HG02623 (cell line): ENCODE measurements at regions not wholly inside any gene's neighbourhood (a gene's known extent, or its start where the extent isn't known, plus 50 kb on each side); places are given as distances from the start of the nearest gene placed in this dataset.
A peak's percentile ranks its signal among the peaks of the same experiment; 100 is the strongest.

ENCODE experiments used
- ATAC-seq: cut with Tn5 transposase; IDR thresholded peaks from one replicate; pipeline ENCODE4 v1.9.1; 2021; ENCODE audit warnings: moderate library complexity; ENCODE audit not compliant: unreplicated experiment

DNA sequence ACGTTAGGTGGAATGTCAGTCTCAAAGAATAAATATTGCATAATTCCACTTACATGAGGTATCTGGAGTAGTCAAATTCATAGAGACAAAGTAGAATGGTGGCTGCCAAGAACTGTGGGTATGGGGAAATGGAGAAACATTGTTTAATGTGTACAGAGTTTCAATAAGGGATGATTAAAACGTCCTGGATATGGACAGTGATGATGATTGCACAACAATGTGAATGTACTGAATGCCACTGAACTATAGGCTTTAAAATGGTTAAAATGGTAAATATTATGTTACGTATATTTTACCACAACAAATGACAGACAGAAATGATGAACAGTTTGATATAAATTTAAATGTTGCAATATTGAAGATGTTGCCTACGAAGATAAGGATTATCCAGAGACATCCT, 602.0 kb upstream of the PKDCC start:
- ATAC-seq: no peak

DNA sequence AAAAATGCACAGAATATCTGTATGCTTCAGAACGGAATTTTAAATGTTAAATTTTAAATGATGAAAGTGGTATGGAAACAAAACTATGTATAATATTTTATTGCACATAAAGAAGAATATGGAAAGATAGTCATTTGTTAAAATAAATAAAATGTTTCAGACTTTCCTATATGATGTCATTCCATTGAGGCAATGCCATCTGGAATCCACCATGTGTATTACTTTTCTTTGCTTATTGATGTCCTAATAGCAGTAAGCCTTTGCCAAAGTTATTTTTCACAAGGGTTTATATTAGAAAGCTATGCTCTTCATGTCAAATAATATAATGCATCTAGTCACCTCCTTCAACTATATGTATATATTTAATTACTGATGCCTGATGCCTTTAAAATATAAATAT, 601.6 kb upstream of the PKDCC start:
- ATAC-seq: no peak

DNA sequence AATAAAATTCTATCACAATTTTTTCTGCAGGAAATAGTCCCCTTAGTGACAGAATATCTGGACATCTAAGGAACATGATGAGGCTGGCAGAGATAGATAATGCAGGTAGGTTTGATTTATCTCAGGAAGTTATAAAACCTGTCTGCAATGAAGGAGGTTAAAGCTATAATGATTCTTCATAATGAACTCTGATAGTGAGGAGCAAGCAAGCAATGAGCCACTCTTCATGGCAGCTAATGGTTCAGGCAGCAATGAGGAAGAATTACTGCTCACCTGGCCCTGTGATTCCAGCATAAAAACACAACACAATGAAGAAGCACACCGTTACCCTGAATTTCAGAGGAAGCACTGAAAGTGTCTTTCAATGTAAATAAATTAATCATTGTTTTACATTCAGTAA, 599.6 kb upstream of the PKDCC start:
- no peak for ATAC-seq

DNA sequence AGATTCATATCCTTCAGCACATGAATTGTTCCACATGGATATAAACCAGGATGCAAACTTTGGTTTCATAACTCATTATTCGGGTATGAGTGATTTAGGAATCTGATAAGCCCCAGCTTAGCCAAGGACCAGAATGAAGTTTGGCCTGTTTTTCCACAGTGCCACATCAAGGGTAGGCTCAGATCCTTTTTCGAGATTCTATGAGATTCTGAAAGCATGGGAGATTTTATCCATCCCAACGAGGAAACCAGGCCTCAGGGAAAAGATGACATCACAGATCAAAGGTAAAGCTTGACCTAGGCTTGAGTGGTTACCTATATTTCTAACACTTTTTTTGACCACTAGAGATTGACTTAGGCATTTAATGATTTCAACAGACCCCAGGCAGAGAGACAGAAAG, 590.8 kb upstream of the PKDCC start:
- ATAC-seq: no peak

DNA sequence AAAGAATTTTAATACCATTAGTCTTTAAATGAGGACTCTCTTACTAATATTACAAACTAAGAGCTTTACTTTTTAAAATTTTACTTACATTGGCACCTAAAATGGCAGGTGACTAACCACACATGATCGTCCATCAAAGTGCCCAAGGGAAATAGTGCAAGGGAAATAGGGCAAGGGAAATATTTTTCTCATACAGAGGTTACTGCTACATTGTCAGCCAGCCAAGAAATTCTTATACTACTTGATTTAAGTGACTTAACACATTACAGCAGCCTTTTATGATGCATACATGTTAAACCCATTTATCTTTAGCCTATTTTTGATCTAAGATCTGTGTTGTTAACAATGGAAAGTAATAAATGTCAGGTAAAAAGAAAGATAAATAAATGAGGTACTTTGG, 587.2 kb upstream of the PKDCC start:
- ATAC-seq: no peak

- ATAC-seq: no peak
Measured at GRCh38 chr2:41464395-41464794, 583.4 kb upstream of the PKDCC start.

GRCh38 chr2:41475959-41476358, 571.9 kb upstream of the PKDCC start:
- ATAC-seq: peak; percentile 61

DNA sequence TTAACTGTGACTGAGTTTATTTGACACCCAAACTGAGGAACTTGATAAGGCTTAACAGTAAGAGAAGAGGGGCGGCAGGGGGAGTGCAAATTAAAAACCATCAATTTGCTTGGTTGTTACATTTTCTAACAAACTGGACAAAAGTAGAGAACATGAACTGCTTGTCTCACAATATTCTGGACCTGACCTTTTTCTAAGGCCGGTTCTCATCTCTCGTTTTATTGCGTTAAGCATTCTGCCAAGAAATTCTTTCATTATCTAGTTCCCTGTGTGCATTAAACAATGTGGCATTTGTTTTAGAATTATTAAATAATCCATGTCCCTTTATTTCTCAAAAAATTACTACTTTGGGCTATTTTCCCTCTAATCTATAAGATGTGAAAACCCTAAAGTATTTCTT, 565.2 kb upstream of the PKDCC start:
- no peak for ATAC-seq

DNA sequence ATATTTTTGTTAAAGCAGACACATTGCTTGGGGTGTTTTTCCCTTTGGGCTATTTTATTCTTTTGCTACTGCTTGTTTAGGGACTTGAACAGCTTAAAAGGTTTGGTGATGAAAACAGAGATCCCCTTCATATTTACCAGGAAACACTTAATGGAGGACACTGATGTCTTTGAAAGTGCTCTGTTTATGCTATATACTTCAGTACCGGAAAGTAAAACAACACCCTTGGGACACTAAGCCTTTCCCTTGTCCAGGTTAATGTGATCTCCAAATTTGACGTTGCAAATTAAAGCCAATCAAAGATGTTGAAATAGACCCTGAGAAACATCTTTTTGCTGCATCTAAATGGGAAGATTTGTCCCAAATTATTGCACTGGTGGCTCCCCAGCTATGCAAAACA, 564.6 kb upstream of the PKDCC start:
- no peak for ATAC-seq

DNA sequence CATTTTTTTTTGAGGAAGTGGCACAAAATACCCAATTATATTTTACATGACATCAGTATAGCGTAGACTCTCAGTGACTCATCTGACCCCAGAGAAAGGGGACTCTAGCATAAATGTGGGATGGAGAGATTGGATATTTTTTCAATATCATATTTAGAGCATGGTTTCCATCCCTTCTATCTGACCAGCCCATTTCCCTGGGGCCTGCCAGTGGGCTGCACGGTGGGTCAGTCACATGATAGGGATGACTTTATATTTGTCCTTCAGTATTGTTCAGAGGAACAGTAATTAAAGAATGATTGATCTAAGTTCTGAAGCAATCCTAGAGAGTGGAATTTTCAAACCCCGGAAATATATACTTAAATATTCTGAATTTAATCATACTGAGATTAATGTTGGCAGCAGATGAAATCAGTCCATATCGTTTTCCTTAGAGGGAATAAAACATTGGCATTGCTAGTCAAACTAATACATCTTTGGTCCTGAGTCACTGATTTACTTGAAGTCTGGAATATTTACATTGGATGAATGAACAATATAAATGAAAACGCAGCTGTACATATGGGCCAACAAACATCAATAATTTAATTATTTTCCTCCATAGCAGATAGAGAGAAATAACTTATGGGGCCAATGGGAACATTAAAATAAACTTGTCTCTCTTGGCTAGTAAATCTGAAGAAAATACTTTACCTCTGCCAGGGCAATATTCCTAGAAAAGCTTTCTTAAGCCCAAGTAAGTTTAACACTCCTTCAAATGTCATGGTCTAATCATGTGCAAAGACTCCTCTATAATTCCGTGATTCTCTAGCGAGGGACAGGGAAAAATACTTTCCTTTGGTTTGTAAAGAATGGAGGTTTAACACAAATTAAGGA, 563.6 kb upstream of the PKDCC start:
- ATAC-seq: no peak

- no peak for ATAC-seq
Measured at GRCh38 chr2:41484858-41485234, 563.0 kb upstream of the PKDCC start.

GRCh38 chr2:41486948-41487347, 560.9 kb upstream of the PKDCC start:
- no peak for ATAC-seq

GRCh38 chr2:41488888-41489287, 558.9 kb upstream of the PKDCC start:
- ATAC-seq: no peak

DNA sequence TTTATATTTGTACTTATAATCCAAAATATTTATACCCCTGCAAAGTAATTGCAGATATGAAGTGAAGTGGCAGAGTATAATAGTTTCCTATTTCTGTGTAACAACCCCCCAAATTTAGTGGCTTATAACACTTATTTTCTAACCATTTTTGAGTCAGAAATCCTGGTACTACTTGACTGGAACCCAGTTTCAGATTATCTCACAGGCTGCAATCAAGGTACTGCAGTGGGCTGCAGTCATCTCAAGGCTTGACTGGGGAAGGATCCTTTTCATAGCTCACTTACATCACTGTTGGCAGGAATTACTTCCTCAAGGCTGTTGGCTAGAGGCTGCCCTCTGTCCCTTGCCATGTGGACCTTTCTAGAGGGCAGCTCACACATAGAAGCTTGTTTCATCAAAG, 558.2 kb upstream of the PKDCC start:
- ATAC-seq: no peak

- no peak for ATAC-seq
Measured at GRCh38 chr2:41495050-41495449, 552.8 kb upstream of the PKDCC start.

GRCh38 chr2:41496908-41497307, 550.9 kb upstream of the PKDCC start:
- ATAC-seq: no peak

DNA sequence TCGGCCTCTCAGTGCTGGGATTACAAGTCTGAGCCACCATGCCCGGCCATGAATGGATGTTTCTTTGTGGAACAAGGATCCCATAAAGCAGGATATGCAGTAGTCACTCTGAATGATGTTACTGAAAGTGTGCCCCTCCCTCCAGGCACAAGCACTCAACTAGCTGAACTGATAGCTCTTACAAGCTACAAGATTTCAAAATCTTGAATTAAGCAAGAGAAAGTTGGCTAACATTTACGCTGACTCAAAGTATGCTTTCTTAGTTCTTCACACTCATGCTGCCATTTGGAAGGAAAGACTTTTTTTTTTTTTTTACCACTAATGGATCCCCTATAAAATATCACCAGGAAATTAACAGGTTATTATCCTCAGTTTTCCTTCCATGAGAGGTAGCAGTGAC, 549.0 kb upstream of the PKDCC start:
- no peak for ATAC-seq

DNA sequence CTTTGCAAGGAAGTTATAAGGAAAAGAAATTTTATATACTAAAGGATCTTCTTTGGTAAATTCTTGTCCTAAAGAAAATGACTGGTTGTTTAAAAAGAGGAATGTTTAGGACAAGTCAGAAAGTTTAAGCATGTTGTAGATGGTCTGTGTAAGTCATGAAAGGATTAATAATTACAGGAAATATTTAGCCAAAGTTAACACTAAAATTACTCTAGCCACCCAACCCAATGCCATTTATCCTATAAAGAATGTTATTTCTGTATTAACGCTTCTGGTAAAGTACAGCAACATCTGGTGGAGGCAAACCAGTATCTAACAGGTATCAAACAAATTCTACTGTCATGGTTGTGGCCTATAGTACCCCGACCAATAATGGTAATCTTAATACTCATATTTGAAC, 546.9 kb upstream of the PKDCC start:
- no peak for ATAC-seq

- no peak for ATAC-seq
Measured at GRCh38 chr2:41502752-41503151, 545.1 kb upstream of the PKDCC start.

DNA sequence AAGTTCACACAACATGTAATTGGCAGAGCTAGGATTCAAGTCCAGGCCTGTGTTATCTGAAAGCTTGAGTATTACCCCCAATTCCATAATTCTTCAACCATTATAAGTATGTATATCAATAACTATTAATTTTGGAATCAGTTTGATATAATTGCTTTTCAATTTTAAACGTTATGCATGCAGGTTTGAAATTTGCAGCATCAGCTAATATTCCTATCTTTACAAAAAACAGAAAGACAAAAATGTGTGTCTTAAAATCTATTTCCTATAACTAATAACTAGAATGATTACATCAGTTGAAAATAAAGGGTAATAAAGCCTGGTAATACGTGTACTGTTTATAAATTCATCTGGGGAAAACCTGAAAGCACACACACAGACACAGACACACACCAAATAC, 543.3 kb upstream of the PKDCC start:
- ATAC-seq: no peak

DNA sequence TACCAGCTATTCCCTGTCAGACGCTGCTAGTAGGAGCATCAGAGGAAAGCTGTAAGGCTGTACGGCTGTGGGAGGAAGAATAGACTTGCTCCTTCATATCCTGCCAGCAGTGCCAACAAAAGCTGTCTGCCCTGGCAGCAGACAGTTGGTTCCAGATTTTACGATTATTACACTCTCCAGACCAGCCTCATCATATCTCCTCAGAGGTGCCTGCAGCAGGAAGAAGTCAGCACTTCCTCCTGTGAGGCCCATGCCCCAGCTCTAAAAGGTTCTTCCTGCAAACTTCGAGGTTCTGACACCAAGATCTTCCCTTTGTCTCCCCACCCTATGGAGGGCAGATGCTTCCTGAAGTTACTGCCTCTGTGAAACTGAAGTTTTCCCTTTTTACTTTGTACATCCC, 537.7 kb upstream of the PKDCC start:
- no peak for ATAC-seq

GRCh38 chr2:41521211-41521610, 526.6 kb upstream of the PKDCC start:
- no peak for ATAC-seq
